MG63 (cell line): ENCODE measurements at regions not wholly inside any gene's neighbourhood (a gene's known extent, or its start where the extent isn't known, plus 50 kb on each side); places are given as distances from the start of the nearest gene placed in this dataset.
"Not testable (repeated sequence)": the region's sequence is repeated elsewhere in the genome, so short reads cannot be mapped to it uniquely, and the experiment has no call there.

ENCODE experiments used
- DNase-seq: peaks from one replicate; pipeline ENCODE4 v3.0.0-alpha.2; 2020
- H3K27me3 ChIP-seq: fragments of 250-450 bp; sonication (Bioruptor Pico); 2 replicates; pipeline ENCODE4 v1.5.1; 2020; ENCODE audit warnings: mild to moderate bottlenecking, moderate library complexity
- H3K36me3 ChIP-seq: fragments of 250-450 bp; sonication (Bioruptor Pico); 2 replicates; pipeline ENCODE4 v1.5.1; 2020; ENCODE audit warnings: mild to moderate bottlenecking, moderate library complexity
- H3K4me3 ChIP-seq: fragments of 250-450 bp; sonication (Bioruptor Pico); 2 replicates; pipeline ENCODE4 v1.5.1; 2020; ENCODE audit warnings: mild to moderate bottlenecking, moderate library complexity
- H3K9me3 ChIP-seq: fragments of 250-450 bp; sonication (Bioruptor Pico); 2 replicates; pipeline ENCODE4 v1.5.1; 2020; ENCODE audit warnings: mild to moderate bottlenecking, moderate library complexity

DNA sequence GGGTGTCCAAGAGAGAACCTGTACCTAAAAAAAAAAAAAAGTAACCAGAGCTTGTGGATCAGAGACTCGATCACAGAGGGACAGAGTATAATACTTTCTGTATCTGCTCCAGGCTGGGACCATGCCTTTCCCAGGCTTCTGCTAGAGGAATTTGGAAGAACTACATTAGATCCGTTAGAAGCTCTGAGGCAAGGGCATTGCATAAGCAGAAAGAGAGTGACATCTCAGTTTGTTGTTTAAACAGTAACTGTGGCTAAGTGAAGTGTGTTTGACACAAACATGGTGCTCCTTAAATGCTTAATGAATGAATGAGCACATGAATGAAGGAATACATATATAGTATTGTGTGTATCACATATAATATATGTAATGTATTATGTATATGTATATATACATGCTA, 131.2 kb downstream of the HS3ST3B1 start:
- no peak for DNase-seq
- H3K27me3 ChIP-seq = no peaks in the 10 kb centered on the region
- H3K36me3 ChIP-seq = no peaks in the 10 kb centered on the region
- no peaks in the 10 kb centered on the region for H3K9me3 ChIP-seq
- H3K4me3 ChIP-seq = no peak overlapping the region

DNA sequence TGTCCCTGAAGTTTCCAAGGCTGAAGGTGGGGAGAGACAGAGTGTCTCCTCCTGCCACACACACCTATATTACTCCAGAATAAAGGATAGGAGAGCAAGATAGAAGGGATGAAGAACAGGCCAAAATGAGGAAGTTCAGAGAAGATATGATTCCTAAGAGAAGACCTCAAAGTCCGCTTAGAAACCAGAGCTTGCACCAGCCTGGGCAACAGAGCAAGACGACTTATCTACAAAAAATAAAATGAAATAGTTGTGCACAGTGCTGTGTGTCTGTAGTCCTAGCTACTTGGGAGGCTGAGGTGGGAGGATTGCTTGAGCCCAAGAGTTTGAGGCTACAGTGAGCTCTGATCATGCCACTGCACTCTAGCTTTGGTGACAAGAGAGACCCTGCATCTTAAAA, 128.2 kb downstream of the HS3ST3B1 start:
- no peaks in the 10 kb centered on the region for H3K27me3 ChIP-seq
- no peaks in the 10 kb centered on the region for H3K9me3 ChIP-seq
- no peak overlapping the region for H3K4me3 ChIP-seq
- no peak for DNase-seq
- H3K36me3 ChIP-seq = no peaks in the 10 kb centered on the region

DNA sequence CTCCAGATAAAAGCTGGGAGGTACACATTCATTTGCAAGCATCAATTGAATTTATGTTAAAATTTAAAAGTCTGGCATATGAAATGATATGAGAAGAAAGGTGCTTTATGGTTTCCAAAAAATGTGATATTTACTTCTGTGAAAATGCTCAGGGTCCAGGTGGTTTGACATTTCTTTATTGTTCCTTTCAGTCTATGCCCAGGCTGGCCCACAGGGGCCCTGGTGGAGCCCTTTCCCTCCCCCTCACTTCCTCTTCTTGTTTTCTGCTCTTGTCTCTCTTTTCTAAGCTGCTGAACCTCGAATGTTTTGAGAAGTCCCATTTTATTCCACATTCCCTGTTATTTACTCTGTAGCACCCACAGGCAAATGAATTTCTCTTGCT, 127.8 kb downstream of the HS3ST3B1 start:
- DNase-seq = no peak
- no peak overlapping the region for H3K4me3 ChIP-seq
- no peaks in the 10 kb centered on the region for H3K9me3 ChIP-seq
- H3K36me3 ChIP-seq = no peaks in the 10 kb centered on the region
- H3K27me3 ChIP-seq = no peaks in the 10 kb centered on the region

DNA sequence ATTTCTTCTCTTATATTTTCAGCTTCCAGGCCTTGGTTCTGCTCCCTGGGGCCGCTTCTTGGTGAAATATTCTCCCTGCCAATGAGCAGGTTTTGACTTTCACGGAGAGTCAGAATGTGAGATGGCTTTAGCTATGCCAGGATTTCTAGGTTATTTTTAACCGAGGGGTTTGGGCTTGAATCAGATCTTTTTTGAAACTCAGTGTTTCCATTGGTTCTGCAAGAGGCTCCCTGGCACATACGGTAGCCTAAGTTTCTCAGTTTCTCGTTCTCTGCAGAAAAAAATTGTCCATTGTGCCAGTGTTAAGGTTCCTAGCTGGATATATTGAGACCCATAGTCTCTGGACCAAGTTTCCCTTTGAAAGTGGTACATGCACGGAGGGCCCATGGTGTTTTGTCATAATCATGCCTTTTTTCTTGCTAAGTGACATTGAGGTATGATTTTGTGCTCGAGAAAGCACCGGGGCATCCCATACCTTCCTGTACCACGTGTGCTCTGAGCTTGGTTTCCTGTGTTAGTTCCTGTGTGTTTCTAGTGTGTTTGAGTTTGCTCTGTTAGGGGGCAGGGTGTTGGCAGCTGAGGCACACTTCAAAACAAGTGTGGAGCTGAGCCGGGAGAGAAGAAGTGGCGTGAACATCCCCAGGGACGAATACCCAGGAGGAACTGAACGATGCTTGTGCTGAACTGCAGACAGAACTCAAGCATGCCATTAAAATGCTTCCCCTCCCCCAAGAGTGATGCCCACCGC, 127.2 kb downstream of the HS3ST3B1 start:
- no peaks in the 10 kb centered on the region for H3K9me3 ChIP-seq
- H3K36me3 ChIP-seq = no peaks in the 10 kb centered on the region
- DNase-seq = no peak
- H3K4me3 ChIP-seq = no peak overlapping the region
- H3K27me3 ChIP-seq = no peaks in the 10 kb centered on the region

DNA sequence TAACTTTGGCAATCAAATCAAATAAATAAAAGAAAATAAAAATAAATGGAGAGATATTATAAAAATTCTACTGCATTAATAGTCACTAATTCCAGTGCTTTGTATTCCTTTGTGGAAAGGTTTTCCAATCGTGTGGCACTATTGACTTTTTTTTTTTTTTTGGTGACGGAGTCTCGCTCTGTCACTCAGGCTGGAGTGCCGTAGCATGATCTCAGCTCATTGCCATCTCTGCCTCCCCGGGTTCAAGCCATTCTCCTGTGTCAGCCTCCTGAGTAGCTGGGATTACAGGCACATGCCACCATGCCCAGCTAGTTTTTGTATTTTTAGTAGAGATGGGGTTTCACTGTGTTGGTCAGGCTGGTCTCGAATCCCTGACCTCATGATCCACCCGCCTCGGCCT, 122.3 kb downstream of the HS3ST3B1 start:
- H3K4me3 ChIP-seq, DNase-seq, H3K27me3 ChIP-seq, H3K36me3 ChIP-seq, H3K9me3 ChIP-seq: not testable (repeated sequence)

DNA sequence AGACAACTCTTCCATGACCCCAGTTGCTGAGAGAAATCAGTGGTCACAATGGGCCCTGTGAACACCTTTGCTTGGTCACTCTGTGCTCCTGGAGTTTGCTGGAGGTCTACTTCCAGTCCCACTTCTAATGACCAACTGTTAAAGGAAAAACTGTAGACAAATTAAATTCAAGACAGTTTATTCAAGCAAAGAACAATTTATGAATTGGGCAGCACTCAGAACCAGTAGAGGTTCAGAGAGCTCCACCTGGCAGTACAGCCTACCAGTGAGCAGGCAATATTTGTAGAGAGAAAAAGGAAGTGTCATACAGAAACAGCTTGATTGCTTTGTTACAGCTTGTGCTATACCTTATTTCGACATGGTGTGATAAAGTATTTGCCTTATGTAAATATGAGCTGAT, 116.5 kb downstream of the HS3ST3B1 start:
- Histone ChIP-seq H3K27me3 (no peaks in the 10 kb centered on the region), H3K4me3 (no peak overlapping the region), H3K36me3 (no peaks in the 10 kb centered on the region), H3K9me3 (no peaks in the 10 kb centered on the region)
- DNase-seq = no peak

DNA sequence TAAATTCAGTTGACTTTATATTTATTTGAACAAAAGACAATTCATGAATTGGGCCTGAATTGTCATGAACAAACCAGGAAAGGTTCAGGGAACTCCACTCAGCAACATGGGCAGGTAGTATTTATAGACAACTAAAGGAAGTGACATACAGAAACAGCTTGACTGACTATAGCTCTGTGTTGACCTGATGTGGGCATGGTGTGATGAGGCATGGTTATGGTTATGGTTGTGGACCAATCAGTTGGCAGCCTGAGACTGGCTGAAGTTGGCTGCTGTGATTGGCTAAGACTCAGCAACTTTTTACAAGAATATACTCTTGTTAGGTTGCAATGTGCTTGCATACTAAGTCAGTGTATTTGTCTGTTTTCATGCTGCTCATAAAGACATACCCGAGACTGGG, 108.4 kb downstream of the HS3ST3B1 start:
- Histone ChIP-seq H3K27me3 (no peaks in the 10 kb centered on the region), H3K4me3 (no peak overlapping the region), H3K36me3 (no peaks in the 10 kb centered on the region), H3K9me3 (no peaks in the 10 kb centered on the region)
- DNase-seq = no peak

DNA sequence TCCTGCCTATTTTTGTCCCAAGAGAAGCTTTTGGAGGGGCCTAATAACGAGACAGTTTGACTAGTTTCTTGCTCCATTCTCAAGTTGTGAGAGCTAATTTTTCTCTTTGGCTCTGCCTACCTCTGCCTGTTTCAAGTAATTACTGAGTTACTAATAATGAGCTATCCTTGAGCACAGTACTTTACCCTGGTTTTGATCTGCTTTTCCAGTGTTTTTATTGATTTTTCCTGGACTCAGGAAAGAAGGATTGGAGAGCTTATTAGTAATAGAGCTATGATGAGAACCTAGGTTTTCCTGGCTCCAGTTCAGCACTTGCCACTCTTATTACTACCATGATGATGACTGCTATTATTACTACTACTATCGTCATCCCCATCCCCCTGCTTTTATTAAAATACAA, 106.7 kb downstream of the HS3ST3B1 start:
- no peaks in the 10 kb centered on the region for H3K36me3 ChIP-seq
- H3K9me3 ChIP-seq = no peaks in the 10 kb centered on the region
- no peak overlapping the region for H3K4me3 ChIP-seq
- no peak for DNase-seq
- H3K27me3 ChIP-seq = no peaks in the 10 kb centered on the region

DNA sequence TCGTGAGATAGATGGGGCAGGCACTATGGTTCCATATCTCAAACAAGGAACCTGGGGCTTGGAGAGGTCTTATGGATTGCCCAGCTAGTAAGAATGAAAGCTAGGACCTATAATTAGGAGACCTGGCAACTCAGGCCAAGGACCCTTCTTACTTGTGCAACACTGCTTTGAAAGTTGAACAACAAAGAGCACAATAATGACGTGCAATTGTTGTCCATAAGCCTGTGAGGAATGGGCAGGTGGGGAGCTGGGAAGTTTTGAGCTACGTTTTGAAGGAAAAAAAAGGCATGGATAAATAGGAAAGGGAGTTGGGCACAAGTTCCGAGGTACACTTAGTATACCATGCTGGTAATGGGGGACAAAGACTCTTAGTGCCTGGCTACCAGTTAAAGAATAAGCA, 104.3 kb downstream of the HS3ST3B1 start:
- H3K36me3 ChIP-seq = no peaks in the 10 kb centered on the region
- H3K4me3 ChIP-seq = no peak overlapping the region
- no peaks in the 10 kb centered on the region for H3K9me3 ChIP-seq
- no peaks in the 10 kb centered on the region for H3K27me3 ChIP-seq
- DNase-seq = no peak
